ENCODE measurements at regions not wholly inside any gene's neighbourhood (a gene's known extent, or its start where the extent isn't known, plus 50 kb on each side); places are given as distances from the start of the nearest gene placed in this dataset.

DNA sequence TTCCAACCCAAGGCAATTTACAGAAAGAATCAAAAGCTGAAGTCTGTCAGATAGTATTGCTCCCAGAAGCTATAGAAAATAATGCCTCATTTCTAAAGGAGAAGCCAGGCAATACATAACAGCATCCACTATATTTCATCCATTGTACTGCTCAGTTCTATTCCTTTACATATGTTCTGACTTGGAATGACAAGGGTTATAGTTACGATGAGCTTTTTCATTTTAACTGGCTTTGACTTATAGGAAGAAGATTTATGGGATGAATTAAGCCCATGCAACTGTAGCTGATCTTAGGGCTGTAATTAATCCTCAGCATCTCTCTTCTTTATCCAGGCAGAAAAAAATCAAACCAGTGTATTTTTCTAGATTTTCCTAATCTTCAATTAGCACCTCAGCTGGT is 676.3 kb upstream of the CCDC54 start:
- in situ Hi-C loops (cut with HindIII; ENCODE audit: low pct_ligation_motif_present, low sequenced_read_pairs), result no loop called here
- Histone ChIP-seq H3K4me3 (ENCODE audit: low read depth, low read length) (no peak overlapping the region), H3K36me3 (replicated peaks) (no peaks in the 10 kb centered on the region), H3K27me3 (replicated peaks) (no peaks in the 10 kb centered on the region), H3K27ac (no peak overlapping the region)
- no peak for DNase-seq
- TF ChIP-seq, protein P1, sequence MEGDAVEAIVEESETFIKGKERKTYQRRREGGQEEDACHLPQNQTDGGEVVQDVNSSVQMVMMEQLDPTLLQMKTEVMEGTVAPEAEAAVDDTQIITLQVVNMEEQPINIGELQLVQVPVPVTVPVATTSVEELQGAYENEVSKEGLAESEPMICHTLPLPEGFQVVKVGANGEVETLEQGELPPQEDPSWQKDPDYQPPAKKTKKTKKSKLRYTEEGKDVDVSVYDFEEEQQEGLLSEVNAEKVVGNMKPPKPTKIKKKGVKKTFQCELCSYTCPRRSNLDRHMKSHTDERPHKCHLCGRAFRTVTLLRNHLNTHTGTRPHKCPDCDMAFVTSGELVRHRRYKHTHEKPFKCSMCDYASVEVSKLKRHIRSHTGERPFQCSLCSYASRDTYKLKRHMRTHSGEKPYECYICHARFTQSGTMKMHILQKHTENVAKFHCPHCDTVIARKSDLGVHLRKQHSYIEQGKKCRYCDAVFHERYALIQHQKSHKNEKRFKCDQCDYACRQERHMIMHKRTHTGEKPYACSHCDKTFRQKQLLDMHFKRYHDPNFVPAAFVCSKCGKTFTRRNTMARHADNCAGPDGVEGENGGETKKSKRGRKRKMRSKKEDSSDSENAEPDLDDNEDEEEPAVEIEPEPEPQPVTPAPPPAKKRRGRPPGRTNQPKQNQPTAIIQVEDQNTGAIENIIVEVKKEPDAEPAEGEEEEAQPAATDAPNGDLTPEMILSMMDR (IDR thresholded peaks at IDR 0.05; ENCODE audit: low read depth, low read length, missing control alignments), result no peak

DNA sequence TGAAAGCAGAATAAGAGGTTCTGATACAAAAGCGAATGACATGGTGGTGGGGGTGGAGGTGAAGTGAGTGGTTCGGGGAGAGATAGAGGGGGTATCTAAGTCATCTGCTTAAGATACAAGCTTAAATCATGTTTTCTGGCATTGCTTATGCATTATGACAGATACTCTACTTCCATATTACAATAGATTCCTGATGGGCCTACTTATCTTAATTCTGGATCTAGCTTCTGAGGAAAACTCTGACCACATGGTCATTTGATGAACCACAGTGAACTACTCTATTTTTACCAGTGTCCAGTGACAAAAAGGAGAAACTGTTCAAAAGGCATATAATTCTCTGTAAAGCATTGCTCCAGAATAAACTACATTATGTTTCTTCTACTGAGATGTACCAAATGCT is 673.7 kb upstream of the CCDC54 start:
- Histone ChIP-seq H3K27ac (no peak overlapping the region), H3K36me3 (replicated peaks) (no peaks in the 10 kb centered on the region), H3K4me3 (ENCODE audit: low read depth, low read length) (no peak overlapping the region), H3K27me3 (replicated peaks) (no peaks in the 10 kb centered on the region)
- in situ Hi-C loops (cut with HindIII; ENCODE audit: low pct_ligation_motif_present, low sequenced_read_pairs), result no loop called here
- TF ChIP-seq, protein P1 (IDR thresholded peaks at IDR 0.05; ENCODE audit: low read depth, low read length, missing control alignments), result no peak
- no peak for DNase-seq

DNA sequence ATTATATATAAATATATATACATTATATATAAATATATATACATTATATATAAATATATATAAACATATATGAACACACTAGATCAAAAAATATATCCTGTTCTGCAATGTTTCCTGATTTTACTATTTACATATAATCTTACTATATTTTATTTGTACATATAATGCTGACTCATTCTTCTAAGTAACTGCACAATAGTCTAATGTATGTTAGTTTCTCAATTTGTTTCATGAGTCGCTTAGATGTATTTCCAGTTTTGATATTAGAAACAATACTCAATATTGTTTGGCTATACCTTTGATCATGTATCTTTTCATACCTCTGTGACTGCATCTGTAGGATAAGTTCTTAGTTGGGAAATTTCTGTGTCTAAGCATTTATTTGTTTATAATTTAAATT is 669.9 kb upstream of the CCDC54 start:
- H3K4me3 ChIP-seq (ENCODE audit: low read depth, low read length), result no peak overlapping the region
- DNase-seq, result no peak
- no peaks in the 10 kb centered on the region for H3K27me3 ChIP-seq (replicated peaks)
- no peaks in the 10 kb centered on the region for H3K36me3 ChIP-seq (replicated peaks)
- TF ChIP-seq, protein P1 (IDR thresholded peaks at IDR 0.05; ENCODE audit: low read depth, low read length, missing control alignments), result no peak
- H3K27ac ChIP-seq, result no peak overlapping the region
- in situ Hi-C loops (cut with HindIII; ENCODE audit: low pct_ligation_motif_present, low sequenced_read_pairs), result no loop called here

DNA sequence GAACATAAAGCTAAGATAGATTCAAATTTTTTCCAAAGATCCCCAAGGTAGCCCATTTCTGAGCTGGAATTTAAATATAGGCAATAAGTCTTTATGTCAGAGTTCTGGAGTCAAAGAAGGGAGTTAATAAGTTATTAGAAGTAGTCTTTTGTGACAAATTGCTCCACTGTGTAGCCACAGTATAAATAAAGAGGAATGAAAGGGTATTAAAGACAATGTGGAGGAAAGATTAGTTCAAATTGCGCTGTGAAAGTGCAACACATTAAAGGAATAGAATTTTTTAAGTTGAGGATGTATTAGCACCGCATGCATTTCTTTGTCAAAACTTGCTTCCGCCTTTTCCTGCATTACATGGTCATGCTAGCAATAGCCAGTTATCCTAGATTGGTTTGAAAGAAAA is 666.6 kb upstream of the CCDC54 start:
- Histone ChIP-seq H3K36me3 (replicated peaks) (no peaks in the 10 kb centered on the region), H3K4me3 (ENCODE audit: low read depth, low read length) (no peak overlapping the region), H3K27me3 (replicated peaks) (no peaks in the 10 kb centered on the region), H3K27ac (no peak overlapping the region)
- DNase-seq, result no peak
- TF ChIP-seq, protein P1 (IDR thresholded peaks at IDR 0.05; ENCODE audit: low read depth, low read length, missing control alignments), result no peak
- in situ Hi-C loops (cut with HindIII; ENCODE audit: low pct_ligation_motif_present, low sequenced_read_pairs), result no loop called here

DNA sequence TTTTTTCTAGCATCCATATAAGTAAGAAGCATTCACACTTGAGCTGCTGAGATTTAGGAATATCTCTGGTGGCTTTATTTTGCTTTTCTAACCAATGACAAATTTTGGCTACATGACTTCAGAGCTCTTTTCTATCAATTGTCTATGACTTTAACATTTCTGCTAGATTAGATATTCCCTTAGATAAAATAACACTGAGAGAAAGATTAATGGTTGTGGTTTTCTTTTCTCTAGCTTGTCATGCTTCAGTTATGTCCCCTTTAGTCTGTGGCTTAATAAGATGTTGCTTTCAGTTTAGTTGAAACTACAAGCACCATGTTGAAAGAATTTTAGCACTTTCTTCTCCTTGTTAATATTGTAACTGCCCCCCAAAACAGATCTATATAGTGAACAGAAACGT is 665.6 kb upstream of the CCDC54 start:
- Histone ChIP-seq H3K27ac (peak overlapping the region; percentile 26), H3K36me3 (replicated peaks) (no peaks in the 10 kb centered on the region), H3K4me3 (ENCODE audit: low read depth, low read length) (no peak overlapping the region), H3K27me3 (replicated peaks) (no peaks in the 10 kb centered on the region)
- in situ Hi-C loops (cut with HindIII; ENCODE audit: low pct_ligation_motif_present, low sequenced_read_pairs), result no loop called here
- TF ChIP-seq, protein P1 (IDR thresholded peaks at IDR 0.05; ENCODE audit: low read depth, low read length, missing control alignments), result no peak
- no peak for DNase-seq

DNA sequence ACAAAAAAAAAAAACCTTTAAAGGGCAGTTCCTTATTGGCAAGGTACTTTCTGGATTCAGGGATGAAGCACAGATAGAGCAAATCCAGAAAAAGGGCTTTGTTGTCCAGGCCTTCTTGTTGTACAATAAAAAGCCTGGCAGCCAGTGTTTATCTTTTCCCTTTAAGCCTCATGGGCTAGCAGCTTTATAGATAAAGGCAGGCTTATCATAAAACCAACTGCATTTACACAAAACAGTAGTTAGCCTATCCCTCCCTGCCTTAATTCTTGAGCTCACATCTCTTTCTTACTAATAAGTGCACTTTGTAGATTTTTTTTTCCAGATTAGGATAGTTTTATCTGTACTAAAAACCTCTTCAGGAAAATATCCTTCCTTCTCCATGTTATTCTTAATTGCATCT is 662.8 kb upstream of the CCDC54 start:
- DNase-seq, result no peak
- Histone ChIP-seq H3K27ac (no peak overlapping the region), H3K4me3 (ENCODE audit: low read depth, low read length) (no peak overlapping the region), H3K36me3 (replicated peaks) (no peaks in the 10 kb centered on the region), H3K27me3 (replicated peaks) (no peaks in the 10 kb centered on the region)
- TF ChIP-seq, protein P1 (IDR thresholded peaks at IDR 0.05; ENCODE audit: low read depth, low read length, missing control alignments), result no peak
- in situ Hi-C loops (cut with HindIII; ENCODE audit: low pct_ligation_motif_present, low sequenced_read_pairs), result no loop called here

All from brain microvascular endothelial cell (primary cell).